HG02623 (cell line): ENCODE measurements at regions not wholly inside any gene's neighbourhood (a gene's known extent, or its start where the extent isn't known, plus 50 kb on each side); places are given as distances from the start of the nearest gene placed in this dataset.
"Not testable (repeated sequence)": the region's sequence is repeated elsewhere in the genome, so short reads cannot be mapped to it uniquely, and the experiment has no call there.

Source experiments
- ATAC-seq: cut with Tn5 transposase; IDR thresholded peaks from one replicate; pipeline ENCODE4 v1.9.1; 2021; ENCODE audit warnings: moderate library complexity; ENCODE audit not compliant: unreplicated experiment

DNA sequence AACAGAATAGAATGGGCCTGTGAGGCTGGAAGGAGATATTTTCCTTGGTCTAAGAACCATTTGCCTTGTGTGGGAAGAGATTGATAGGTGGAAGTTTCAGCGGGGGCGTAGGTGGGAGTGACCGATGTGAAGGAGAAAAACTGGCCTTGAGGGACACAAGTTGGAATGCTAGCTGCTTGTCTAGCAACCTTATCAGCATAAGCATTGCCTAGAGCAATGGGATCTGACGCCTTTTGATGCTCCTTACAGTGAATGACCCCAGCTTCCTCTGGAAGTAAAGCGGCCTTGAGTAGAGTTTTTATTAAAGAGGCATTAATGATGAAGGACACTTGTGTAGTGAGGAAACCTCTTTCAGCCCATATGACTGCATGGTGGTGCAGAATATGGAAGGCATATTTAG is 843.8 kb upstream of the ANO3 start:
- not testable (repeated sequence) for ATAC-seq

DNA sequence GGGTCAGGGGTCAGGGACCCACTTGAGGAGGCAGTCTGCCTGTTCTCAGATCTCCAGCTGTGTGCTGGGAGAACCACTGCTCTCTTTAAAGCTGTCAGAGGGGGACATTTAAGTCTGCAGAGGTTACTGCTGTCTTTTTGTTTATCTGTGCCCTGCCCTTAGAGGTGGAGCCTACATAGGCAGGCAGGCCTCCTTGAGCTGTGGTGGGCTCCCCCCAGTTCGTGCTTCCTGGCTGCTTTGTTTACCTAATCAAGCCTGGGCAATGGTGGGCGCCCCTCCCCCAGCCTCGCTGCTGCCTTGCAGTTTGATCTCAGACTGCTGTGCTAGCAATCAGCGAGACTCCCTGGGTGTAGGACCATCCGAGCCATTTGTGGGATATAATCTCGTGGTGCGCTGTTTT is 830.5 kb upstream of the ANO3 start:
- not testable (repeated sequence) for ATAC-seq

DNA sequence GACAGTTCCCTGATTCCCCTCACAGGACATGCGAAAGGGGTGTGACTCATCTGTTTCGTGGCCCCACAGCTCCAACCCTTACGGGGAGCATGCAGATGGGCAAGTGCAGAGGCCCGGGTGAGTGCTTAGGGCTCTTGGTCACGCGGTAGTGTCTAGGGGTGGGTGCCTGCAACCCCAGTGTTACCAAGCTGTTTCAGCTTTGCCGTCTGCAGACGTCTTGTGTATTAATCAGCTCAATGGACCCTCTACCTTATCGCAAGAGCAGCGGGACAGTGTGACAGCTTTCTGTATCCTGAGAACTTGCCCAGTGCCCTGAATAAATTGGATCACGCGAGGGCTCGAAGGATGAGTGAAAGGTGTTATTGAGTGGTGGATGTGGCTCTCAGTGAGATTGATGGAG is 816.4 kb upstream of the ANO3 start:
- no peak for ATAC-seq

DNA sequence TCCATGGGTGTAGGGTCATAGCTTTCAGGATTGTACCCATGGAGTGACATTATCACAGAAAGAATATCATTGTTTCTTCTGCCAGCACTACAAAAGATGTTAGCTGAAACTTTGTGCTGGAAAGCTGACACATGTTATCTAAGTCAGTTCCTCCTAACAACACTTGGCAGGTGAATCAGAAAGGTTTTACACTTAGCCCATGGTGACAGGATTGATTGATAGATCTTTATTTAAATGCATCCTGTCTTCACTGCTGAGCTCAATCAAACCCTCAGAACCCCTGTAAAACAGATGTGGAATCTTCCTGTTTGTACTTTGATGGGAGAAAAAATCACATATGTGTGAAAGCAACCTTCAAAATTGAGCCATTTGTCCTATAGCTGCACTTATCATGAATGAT is 811.5 kb upstream of the ANO3 start:
- no peak for ATAC-seq

DNA sequence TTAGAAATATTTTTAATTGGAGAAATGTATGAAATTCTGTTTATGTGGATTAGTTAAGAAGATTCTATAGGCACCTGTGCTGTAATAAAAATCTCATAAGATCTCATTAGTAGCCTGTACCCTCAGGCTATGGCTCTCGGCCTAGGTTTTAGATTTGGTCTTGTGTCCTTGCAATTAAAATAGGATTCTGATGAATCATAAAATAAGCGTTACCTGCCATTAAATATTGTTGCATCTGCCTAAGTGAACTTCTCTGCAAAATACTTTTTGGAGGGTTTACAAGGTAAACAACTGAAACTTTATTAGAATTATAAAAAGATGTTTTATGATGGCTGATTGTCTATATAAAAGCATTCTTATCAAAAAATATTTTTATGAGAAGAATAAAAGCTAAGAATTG is 804.1 kb upstream of the ANO3 start:
- no peak for ATAC-seq

DNA sequence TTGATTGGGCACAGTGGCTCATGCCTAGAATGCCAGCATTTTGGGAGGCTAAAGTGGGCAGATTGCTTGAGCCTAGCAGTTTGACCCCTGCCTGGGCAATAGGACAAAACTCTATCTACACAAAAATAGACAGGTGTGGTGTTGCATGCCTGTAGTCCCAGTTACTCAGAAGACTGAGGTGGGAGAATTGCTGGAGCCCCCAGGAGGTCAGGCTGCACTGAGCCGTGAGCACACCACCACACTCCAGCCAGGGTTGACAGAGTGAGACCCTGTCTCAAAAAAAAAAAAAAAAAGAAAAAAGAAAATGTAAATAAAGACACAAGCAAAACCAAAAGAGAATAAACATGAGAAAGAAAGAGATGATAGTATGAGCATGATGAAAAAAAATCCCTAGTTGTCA is 802.4 kb upstream of the ANO3 start:
- ATAC-seq: no peak

DNA sequence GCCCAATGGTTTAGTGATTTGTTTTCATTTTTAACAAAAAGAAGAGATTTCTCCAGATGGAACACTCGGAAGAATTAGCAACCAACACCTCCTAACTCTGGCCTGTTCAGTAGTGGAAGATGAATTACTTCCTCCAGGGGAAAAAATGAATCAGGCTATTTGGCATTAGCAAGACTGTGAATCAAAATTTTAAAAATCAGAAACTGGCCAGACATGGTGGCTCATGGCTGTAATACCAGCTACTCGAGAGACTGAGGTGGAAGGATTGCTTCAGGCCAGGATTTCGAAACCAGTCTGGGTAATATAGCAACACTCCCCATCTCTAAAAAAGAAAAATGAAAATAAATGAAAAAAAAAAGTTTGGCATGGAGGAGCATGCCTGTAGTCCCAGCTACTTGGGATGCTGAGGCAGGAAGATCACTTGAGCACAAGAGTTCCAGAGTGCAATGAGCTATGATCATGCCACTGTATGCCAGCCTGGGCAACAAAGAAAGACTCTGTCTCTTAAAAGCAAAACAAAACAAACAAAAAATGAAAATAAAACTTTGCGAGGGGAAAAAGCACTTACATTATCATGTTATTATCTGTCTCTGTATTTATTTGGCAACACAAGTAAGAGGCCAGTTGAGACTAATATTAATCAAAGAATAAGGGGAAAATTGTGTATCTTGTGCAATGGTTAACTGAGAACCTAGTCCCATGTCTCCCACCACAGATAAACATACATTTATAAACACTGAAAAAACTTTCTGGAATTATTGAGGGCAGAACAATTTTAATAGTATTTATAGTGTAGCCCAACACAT is 796.3 kb upstream of the ANO3 start:
- ATAC-seq: no peak

DNA sequence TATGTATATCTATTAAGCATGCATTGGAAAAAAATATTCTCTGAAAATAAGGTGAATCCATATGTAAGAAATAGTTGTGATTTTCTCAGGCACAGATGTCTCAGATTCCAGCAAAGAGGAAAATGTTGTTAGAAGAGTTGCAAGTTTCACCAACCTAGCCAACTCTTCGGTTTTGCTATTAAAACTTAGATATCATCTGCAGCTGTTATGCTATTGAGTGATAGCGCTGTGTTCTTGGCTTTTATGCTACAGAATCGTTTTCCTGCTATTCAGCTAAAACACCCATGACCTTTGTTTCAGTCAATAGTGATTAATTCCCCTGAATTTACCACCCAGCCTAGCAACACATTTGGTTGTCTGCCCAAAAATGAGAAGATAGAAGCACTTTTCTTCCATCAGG is 795.6 kb upstream of the ANO3 start:
- ATAC-seq: no peak

DNA sequence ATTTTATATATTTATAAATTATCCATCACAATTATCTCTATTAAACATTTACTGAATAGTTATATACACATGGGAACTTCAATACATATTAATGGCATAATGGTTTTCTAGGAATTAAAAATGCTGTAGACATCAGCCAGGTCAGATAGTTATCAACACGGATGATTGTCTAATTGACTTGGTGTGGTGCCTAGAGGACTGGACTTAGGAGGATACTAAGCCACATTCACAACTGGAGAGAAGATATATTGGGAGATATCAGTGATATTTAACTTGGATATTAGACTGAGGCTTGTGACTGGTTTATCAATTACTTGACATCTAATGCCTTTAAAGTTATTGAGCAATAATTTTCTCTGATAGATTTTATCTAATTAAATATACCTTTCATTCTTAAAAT is 794.5 kb upstream of the ANO3 start:
- ATAC-seq: no peak

DNA sequence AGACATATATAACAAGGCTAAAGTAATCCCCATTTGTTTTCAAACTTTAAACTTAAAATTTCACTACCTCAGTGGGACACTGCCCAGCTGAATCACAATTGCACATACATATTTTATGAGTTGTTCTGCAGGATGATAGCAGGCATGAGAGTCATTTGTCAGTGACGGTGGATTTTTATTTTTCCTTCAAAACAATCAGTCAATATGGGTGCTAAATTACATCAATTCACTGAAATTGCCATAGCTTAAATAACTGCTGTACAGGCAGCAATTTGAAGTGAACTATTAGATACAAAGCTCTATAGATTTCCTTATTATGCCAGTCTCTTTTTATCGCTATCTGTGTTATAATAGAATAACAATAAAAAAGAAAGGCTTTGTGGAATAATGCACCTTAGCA is 784.6 kb upstream of the ANO3 start:
- no peak for ATAC-seq

DNA sequence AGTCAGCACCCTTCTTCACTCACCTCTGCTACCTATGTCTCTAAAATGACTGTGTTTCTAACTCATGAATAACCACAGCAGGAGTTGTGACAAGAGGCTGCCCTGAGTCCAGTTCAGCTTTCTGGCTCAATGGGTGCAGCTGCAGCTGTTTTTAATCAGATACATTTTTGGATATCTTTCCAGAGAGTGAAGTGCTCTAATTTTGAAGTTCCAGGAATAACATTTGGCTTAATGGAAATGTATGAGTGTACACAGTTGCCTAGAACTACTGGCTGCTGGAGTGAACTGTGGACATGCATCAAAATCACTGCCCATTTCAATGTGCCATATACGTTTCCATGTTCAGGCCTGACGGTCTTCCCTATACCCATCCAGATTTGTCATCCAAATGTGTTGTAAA is 769.5 kb upstream of the ANO3 start:
- no peak for ATAC-seq

DNA sequence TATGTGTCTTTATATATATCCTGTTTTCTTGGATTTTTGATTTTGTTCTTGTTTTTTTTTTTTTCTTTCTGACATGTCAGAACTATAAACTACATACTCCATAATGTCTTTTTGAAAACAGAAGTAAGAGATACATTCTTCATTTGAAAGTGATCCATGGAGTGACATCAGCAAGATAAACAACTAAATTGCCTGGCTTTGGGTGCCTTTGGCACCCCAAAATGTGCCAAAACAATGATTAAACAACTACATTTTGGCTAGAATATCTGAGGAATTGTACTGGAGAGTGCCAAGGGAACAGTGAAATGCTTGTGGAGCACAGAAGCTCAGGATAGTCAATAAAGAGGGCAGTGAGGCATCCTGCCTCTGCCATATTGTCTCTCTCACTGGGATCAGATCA is 766.1 kb upstream of the ANO3 start:
- ATAC-seq: no peak

DNA sequence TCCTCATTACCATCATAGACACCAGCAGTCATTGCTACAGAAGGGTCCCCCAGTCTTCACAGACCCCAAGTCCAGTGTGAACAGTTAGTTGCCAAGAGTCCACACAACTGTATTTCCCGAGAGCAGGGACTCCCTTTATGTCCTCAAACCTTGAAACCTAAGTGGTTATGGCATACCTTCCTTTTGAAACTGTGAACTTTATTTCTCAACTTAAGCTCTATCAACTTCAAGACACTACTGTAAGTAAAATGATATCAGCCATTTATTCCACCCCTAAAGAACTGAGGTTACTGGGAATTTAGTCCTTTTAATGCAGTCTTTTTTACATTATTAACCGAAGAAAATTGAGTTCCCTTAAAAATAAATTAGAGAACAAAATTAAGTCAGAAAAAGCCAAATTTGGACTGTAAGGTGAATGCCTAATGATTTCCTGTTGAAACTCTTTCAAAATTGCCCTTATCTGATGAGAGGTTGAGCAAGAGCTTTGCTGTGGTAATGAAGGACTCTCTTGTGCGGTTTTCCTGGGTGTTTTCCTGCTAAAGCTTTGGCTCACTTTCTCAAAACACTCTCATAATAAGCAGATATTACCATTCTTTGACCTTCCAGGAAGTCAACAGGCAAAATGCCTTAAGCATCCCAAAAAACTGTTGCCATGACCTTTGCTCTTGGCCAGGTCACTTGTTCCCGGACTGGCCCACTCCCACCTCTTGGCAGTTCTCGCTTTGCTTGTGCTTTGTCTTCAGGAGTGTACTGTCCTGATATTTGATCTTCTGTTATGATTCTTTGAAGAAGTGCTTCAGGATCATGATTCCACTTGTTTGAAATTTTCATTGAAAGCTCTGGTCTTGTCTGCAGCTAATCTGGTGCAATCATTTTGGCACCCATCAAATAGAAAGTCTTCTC is 765.4 kb upstream of the ANO3 start:
- ATAC-seq: no peak

DNA sequence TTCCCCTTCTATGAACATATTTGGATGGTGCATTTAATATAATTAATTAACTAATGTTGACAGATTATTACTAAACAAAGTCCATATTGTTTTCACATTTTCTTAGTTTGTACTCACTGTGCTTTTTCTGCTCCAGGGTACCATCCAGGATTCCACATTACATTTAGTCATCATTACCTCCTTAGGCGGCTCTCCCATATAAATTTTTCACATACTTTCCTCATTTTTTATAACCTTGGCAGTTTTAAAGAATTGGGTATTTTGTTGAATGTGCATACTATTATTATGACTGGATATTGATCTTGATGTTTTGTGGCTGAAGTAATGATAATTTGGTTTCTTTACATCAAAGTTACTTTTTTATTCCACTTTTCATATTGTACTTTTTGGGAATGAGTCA is 755.6 kb upstream of the ANO3 start:
- no peak for ATAC-seq

DNA sequence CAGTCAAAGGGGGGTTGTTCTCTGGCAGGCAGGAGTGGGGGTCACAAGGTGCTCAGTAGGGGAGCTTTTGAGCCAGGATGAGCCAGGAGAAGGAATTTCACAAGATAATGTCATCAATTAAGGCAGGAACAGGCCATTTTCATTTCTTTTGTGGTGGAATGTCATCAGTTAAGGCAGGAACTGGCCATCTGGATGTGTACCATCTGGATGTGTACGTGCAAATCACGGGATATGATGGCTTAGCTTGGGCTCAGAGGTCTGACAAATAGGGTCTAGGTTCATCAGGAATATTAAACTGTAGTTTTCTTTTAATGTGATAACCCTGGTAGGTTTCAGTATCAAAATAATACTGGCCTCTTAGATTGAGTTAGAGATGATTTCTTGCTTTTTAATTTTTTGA is 752.4 kb upstream of the ANO3 start:
- not testable (repeated sequence) for ATAC-seq

DNA sequence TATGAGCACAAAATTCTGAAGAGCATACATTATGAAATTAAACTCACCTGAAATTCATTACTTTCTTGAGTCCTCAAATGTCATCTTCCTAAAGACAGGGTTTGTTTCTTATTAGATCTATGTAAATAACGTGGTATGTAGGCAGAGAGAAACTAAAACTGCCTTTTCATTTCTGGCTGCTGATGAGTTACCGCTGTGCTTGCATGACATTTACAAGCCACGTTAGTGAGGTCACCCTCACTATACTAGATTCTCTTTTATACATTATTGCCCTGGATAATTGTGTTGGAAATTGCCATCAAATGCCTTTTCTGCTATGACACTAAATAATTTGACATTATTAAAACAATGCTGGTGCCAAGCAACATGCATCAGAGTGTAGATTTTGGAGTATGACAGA is 748.3 kb upstream of the ANO3 start:
- no peak for ATAC-seq

DNA sequence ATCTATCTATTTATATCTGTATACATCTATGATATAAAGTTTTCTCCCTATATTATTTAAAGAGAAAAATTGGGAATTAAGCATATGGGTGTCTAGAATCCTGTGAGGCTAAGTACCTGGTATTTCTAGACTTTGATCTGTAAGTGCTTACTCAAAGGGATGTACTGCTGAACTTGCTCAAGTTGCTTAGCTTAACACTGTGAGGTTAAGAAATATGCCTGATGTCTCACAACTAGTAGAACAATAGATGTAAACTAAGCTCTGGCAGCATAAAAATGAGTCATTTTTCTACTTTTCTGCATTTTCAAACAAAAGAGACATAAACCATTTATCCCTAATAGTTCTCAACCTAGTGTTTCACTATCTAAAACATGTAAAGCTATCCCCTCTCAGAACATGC is 744.4 kb upstream of the ANO3 start:
- no peak for ATAC-seq

DNA sequence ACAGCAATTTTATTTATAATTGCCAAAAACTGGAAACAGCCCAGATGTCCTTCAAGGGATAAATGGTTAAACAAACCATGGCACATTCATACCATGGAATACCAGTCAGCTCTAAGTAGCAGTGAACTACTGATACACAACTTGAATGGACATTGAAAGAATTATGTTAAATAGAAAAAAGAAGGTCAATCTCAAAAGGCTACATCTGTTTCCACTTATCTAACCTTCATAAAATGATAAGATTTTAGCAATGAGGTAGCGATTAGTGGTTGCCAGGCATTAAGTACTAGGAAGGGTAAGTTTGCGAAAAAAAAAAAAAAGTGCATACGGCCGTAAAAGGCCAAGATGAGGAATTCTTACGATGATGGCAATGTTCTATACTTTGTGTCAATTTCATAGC is 738.7 kb upstream of the ANO3 start:
- no peak for ATAC-seq

DNA sequence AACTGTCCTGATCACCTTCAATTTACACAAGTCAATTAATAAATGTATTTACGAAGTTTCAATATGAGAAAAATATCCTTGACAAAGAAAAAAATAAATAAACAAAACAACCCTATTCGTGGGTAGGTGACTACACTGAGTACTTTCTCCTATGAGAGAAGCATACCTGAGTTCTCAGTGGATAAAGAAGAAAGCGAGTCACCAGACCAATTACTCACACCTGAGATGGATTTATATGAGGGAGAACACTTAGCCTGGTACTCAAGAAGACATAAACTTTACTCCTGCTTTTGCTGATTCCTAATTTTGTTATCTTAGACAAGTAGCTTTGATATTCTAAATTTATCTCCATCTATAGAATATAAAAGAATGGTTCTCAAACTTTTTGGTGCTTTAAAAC is 735.2 kb upstream of the ANO3 start:
- no peak for ATAC-seq

DNA sequence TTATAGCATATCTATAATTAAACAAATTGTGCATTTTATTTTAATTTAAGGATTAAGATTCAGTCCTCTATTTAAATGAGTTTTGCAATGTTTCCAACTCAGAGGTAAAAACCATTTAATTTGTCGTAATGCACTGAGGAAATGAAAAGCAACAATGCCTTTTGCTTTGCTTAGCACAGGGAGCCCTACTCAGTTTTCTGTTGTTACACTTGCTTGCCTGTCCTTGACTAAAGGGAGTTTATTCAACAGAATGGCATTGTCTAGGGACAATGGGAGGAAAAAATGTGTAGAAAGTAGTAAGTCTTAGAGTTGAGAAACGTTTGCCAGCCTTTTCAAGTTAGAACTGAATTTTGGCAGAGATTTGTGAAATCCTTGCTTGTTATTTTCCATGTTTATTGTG is 734.2 kb upstream of the ANO3 start:
- ATAC-seq: no peak

DNA sequence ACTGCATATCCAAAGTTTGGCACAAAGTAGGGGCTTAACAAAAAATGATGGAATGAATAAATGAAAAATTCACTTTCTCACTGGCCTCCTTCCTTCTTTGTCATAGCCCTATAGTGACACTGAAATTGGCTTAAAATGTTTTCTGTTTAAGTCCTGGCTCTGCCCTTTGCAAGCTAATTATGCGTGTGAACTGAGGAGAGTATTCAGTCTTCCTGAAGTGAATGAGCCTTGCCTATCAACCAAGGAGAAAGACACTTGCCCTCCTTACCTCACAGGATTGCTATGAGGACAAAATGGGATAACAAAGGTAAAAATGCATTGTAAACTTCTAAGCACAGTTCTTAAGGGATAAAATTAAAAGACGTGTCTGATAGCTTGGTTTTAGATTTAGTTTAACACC is 729.8 kb upstream of the ANO3 start:
- ATAC-seq: no peak

DNA sequence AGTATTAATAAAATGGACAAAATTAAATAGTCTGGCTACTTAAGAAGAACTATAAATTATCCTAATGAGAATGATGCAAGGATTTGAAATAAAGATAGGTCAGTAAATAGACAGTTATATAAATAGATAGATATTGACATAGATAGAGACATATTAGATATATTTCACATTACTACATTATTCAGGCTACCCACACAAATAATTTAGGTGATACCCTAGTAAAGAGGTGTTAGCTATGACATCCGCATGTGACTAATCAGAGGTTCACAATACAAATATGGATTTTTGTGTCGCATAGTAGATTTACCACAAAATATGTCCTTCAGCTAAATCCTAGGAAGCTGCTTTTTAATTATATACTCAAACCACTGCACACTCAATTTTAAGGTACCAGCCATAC is 729.0 kb upstream of the ANO3 start:
- ATAC-seq: no peak
